ENCODE measurements at regions not wholly inside any gene's neighbourhood (a gene's known extent, or its start where the extent isn't known, plus 50 kb on each side); places are given as distances from the start of the nearest gene placed in this dataset.

- TF ChIP-seq CTCF (IDR thresholded peaks at IDR 0.05) = no peak
- no peak for TF ChIP-seq ZNF121 (CRISPR knock-in tag; IDR thresholded peaks at IDR 0.05)
Measured at GRCh38 chr18:43392168-43392567, 114.9 kb upstream of the SYT4 start.
